NCI-H1092 (cell line): ENCODE measurements at regions not wholly inside any gene's neighbourhood (a gene's known extent, or its start where the extent isn't known, plus 50 kb on each side); places are given as distances from the start of the nearest gene placed in this dataset.
A peak's percentile ranks its signal among the peaks of the same experiment; 100 is the strongest.

ENCODE experiments used
- DNase-seq: peaks from one replicate; lab custom pipeline; 2025; lab: John Stamatoyannopoulos, UW

- no peak for DNase-seq
Measured at GRCh38 chrX:51798701-51799100, 55.5 kb downstream of the GSPT2 start.

- DNase-seq = peak; percentile 71
Measured at GRCh38 chrX:51802917-51803688, 59.9 kb downstream of the GSPT2 start.

- DNase-seq = no peak
Measured at GRCh38 chrX:51803833-51804232, 60.6 kb downstream of the GSPT2 start.

GRCh38 chrX:51804741-51805140 is 61.5 kb downstream of the GSPT2 start:
- DNase-seq = no peak

GRCh38 chrX:51813886-51814460 is 70.7 kb downstream of the GSPT2 start:
- no peak for DNase-seq

GRCh38 chrX:51824061-51824460 is 69.4 kb upstream of the MAGED1 start:
- DNase-seq = no peak

DNA sequence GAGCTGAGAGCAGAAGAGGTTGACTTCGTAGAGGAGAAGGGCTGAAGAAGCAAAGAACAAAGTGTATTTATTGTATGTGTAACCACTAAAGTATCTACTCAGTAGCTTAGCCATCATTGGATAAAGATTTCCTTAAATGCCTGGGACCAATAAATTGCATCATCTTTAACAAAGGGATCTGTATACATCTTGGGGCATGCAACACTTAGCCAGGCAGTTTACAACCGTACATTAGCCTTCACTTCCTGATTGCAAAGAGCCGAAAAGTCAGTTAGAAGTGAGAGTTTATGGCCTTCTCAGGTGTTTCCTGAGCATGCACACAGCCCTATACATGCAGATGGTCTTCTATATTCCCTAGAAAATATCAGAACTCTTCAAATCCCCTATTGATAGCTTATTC is 68.0 kb upstream of the MAGED1 start:
- DNase-seq = no peak

DNA sequence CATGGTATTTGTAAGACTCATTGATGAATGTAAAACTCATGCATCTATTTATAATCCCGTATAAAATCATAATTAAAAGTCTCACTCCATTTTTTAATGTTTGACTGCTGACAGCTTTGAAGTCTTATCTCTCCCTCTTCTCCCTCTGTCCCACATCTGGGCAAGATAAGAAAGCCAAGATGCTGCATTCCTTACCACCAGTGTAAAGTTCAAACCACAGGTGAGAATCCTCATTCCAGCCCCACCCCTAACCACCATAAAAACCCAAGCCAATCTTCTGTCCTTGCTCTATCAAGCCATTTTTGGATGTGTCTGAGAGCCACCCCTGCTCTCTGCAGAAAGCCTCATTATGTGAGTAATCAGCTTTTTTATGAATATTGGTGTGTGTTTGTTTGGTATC is 59.3 kb upstream of the MAGED1 start:
- no peak for DNase-seq

- DNase-seq = no peak
Measured at GRCh38 chrX:51836823-51837222, 56.6 kb upstream of the MAGED1 start.

DNA sequence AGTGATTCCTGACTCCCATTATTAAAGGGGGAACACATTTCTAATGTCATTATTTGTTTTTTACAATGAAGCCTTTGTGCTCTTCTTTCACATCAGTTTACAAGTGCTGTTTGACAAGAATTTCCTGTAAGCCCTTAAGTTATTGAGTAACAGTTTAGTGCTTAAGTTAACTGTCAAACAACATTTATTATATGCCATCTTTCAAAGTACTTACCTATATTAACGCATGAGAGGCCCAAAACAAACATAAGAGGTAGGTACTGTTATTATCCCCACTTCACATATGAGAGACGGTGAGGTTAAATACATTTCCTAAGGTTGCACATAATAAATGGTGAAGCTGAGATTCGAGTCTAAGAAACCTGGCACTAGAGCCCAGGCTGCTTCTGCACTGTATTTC is 56.0 kb upstream of the MAGED1 start:
- no peak for DNase-seq

DNA sequence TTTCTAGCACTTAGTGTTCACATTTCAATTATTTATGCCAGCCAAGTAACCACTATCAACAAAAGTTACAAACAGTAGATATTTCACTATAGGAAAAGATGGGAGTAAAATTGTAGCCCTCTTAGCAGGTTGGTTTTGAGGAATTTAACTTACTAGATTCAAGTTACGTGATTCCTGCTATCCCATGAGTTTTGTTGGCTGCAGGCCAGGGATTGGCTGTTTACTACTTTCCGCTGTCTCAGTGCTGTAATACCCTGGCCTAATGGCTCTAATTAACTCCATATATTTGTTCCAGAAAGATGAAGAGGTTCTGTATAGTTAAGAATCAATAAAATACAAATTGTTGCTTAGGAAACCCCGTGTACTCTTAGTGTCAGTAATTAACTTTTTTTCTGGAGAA is 55.5 kb upstream of the MAGED1 start:
- DNase-seq = no peak
